K562 (cell line): ENCODE measurements at regions not wholly inside any gene's neighbourhood (a gene's known extent, or its start where the extent isn't known, plus 50 kb on each side); places are given as distances from the start of the nearest gene placed in this dataset.

ENCODE experiments used
- ATAC-seq: fragments of 200-7000 bp; cut with Tn5 transposase; 3 replicates; pipeline ENCODE4 v1.9.1; 2020; ENCODE audit warnings: moderate library complexity
- BruUV-seq: library from RNA; stranded (reverse); fragments of 400-500 nt; replicated peaks from 2 replicates; lab custom pipeline; 2021; lab: Mats Ljungman, UMichigan
- CTCF ChIA-PET: fragments of 300-600 bp; formaldehyde crosslinking; extraction: SDS; loops from one replicate; lab custom pipeline; 2021; ENCODE audit warnings: low intra/inter-chr PET ratio; lab: Yijun Ruan, JAX
- POLR2A ChIA-PET: fragments of 300-600, 350-650 bp; sonication (Branson Sonifier 250); formaldehyde crosslinking; extraction: SDS; loops from one replicate; lab custom pipeline; 2021; ENCODE audit warnings: antibody characterized with exemption, inconsistent platforms; lab: Yijun Ruan, JAX
- DNase-seq, 4 experiments: peaks; one replicate each; pipeline versions ENCODE4 v3.0.0 to v3.0.0-alpha.2; 2011 to 2018; ENCODE audit warnings: low spot score in 3 of 4, mixed read lengths in 3 of 4; ENCODE audit errors: extremely low read depth in 1 of 4
- FAIRE-seq: peaks from 2 replicates; lab custom pipeline; 2011; peaks lifted over from hg19 to GRCh38; lab: Jason Lieb, UNC
- H2AFZ ChIP-seq: 2 replicates; pipeline ENCODE4 v1.6.0; 2011; ENCODE audit warnings: low read depth, low read length, control low read depth, inconsistent platforms
- H3K27ac ChIP-seq: fragments of 200-600 bp; 3 replicates; pipeline ENCODE4 v1.8.0; 2011; ENCODE audit warnings: low read depth, mild to moderate bottlenecking, control low read depth, inconsistent platforms, low read length, moderate library complexity, mixed read lengths; ENCODE audit errors: extremely low read depth
- H3K27me3 ChIP-seq, 2 experiments: fragments of 300-600 bp in 1 of 2; 2 replicates in 1 of 2; 3 replicates in 1 of 2; pipeline versions ENCODE4 v1.6.0 to v1.8.0; 2011; ENCODE audit warnings: inconsistent platforms in 2 of 2, low read length in 2 of 2, mild to moderate bottlenecking in 1 of 2, mixed read lengths in 1 of 2, moderate library complexity in 1 of 2; ENCODE audit not compliant: control insufficient read depth in 2 of 2, insufficient read depth in 2 of 2
- H3K36me3 ChIP-seq: fragments of 300-600 bp; 3 replicates; pipeline ENCODE4 v1.8.0; 2011; ENCODE audit warnings: mild to moderate bottlenecking, low read length, inconsistent platforms; ENCODE audit not compliant: control insufficient read depth, insufficient read depth
- H3K4me1 ChIP-seq, 2 experiments: fragments of 200-600 bp in 1 of 2; replicated peaks in 1 of 2; 2 replicates in 1 of 2; 3 replicates in 1 of 2; pipeline versions ENCODE4 v1.5.1 to v1.8.0; 2011; ENCODE audit warnings: inconsistent platforms in 2 of 2, low read length in 2 of 2, mild to moderate bottlenecking in 1 of 2, mixed read lengths in 1 of 2, moderate library complexity in 1 of 2; ENCODE audit not compliant: control insufficient read depth in 2 of 2, insufficient read depth in 2 of 2
- H3K4me2 ChIP-seq: 2 replicates; pipeline ENCODE4 v1.6.1; 2011; ENCODE audit warnings: low read length, control low read depth, inconsistent platforms, mixed read lengths; ENCODE audit not compliant: insufficient read depth
- H3K4me3 ChIP-seq: fragments of 200-600 bp; sonication (generic), shearing (Covaris generic); 2 replicates; pipeline ENCODE4 v1.5.1; 2016; ENCODE audit warnings: control low read depth, inconsistent platforms
- H3K79me2 ChIP-seq: fragments of 200-600 bp; 3 replicates; pipeline ENCODE4 v1.8.0; 2011; ENCODE audit warnings: low read length, inconsistent platforms; ENCODE audit not compliant: control insufficient read depth, insufficient read depth
- H3K9ac ChIP-seq, 2 experiments: 2 replicates each; pipeline versions ENCODE4 v1.6.0 to v1.6.1; 2011; ENCODE audit warnings: low read depth in 2 of 2, low read length in 2 of 2, control low read depth in 1 of 2, inconsistent platforms in 1 of 2, mild to moderate bottlenecking in 1 of 2, mixed read lengths in 1 of 2; ENCODE audit not compliant: insufficient read depth in 1 of 2
- H3K9me1 ChIP-seq: one replicate; pipeline ENCODE4 v1.6.0; 2011; ENCODE audit warnings: inconsistent platforms, mild to moderate bottlenecking, low read length, moderate library complexity; ENCODE audit not compliant: control insufficient read depth, insufficient read depth
- H3K9me3 ChIP-seq: replicated peaks from 2 replicates; pipeline ENCODE4 v1.5.1; 2011; ENCODE audit warnings: low read depth, low read length, inconsistent platforms; ENCODE audit not compliant: control insufficient read depth, insufficient read depth
- H4K20me1 ChIP-seq: replicated peaks from 2 replicates; pipeline ENCODE4 v1.6.1; 2011; ENCODE audit warnings: low read length, inconsistent platforms, mixed read lengths; ENCODE audit not compliant: control insufficient read depth, insufficient read depth
- HDAC3 ChIP-seq: fragments of 450-650 bp; IDR thresholded peaks from 2 replicates; pipeline ENCODE4 v1.6.1; 2018; ENCODE audit warnings: borderline replicate concordance, mild to moderate bottlenecking, moderate library complexity; ENCODE audit not compliant: partially characterized antibody
- HNRNPK ChIP-seq: fragments of 200-400 bp; formaldehyde crosslinking; IDR thresholded peaks from one replicate; pipeline ENCODE4 v1.6.1; 2018; ENCODE audit warnings: mild to moderate bottlenecking, low read depth, low read length; ENCODE audit not compliant: poor library complexity, severe bottlenecking
- HOXB6 ChIP-seq: fragments of 250-450 bp; sonication (Bioruptor Pico); IDR thresholded peaks from 2 replicates; pipeline ENCODE4 v1.5.1; 2022; ENCODE audit warnings: mild to moderate bottlenecking, borderline replicate concordance
- ILF3 ChIP-seq: fragments of 450-650 bp; IDR thresholded peaks from 2 replicates; pipeline ENCODE4 v1.6.1; 2018; ENCODE audit warnings: antibody characterized with exemption, mild to moderate bottlenecking, moderate library complexity, borderline replicate concordance
- KAT2B ChIP-seq: IDR thresholded peaks from one replicate; pipeline ENCODE4 v1.6.1; 2012; ENCODE audit warnings: low read depth, mild to moderate bottlenecking, control low read depth, inconsistent platforms, low read length, moderate library complexity
- KDM2B ChIP-seq: fragments of 250-450 bp; sonication (Bioruptor Pico); IDR thresholded peaks from 2 replicates; pipeline ENCODE4 v1.8.0; 2021; ENCODE audit warnings: mild to moderate bottlenecking, moderate library complexity
- MCM5 ChIP-seq: fragments of 450-650 bp; IDR thresholded peaks from 2 replicates; pipeline ENCODE4 v1.6.1; 2016; ENCODE audit warnings: low read depth
- MTF1 ChIP-seq: fragments of 250-450 bp; sonication (Bioruptor Pico); IDR thresholded peaks from 2 replicates; pipeline ENCODE4 v1.9.0; 2021; ENCODE audit warnings: moderate library complexity, mild to moderate bottlenecking, inconsistent platforms, borderline replicate concordance
- ZC3H11A ChIP-seq: IDR thresholded peaks from 2 replicates; pipeline ENCODE4 v1.6.1; 2012; ENCODE audit warnings: low read depth, low read length, improper control_type of control experiment
- ZKSCAN3 ChIP-seq: fragments of 250-450 bp; sonication (Bioruptor Pico); IDR thresholded peaks from 2 replicates; pipeline ENCODE4 v1.4.0; 2020
- ZNF395 ChIP-seq: fragments of 200-800 bp; sonication (Bioruptor generic); IDR thresholded peaks from 2 replicates; pipeline ENCODE4 v1.6.1; 2017; ENCODE audit warnings: missing genetic modification characterization, missing compliant biosample characterization
- ZNF668 ChIP-seq: fragments of 250-450 bp; sonication (Bioruptor Pico); IDR thresholded peaks from 2 replicates; pipeline ENCODE4 v1.8.0; 2022; ENCODE audit warnings: mild to moderate bottlenecking, inconsistent platforms
- WGBS: fragments of 100-300 bp; shearing (Covaris generic); methylation state at CpG from one replicate; pipeline ENCODE4 v1.1.6; 2016; ENCODE audit warnings: low coverage, mixed read lengths; ENCODE audit not compliant: insufficient coverage; ENCODE audit errors: missing lambda C conversion rate; 5-methylcytosine and 5-hydroxymethylcytosine counted together
- in situ Hi-C: fragments of 300-500 bp; cut with MboI; formaldehyde crosslinking; loops from 4 replicates; pipeline ENCODE4 v1.15.0; 2018; ENCODE audit warnings: inconsistent platforms, mixed read lengths
- intact Hi-C: fragments of 100-400 bp; cut with micrococcal nuclease; formaldehyde crosslinking; loops from 2 replicates; pipeline ENCODE4 v1.14.2; 2022

- TF ChIP-seq ZNF395 (CRISPR knock-in tag) = no peak
- no peak for TF ChIP-seq HOXB6
- no peak for TF ChIP-seq ZKSCAN3 (CRISPR knock-in tag)
- TF ChIP-seq ILF3 = no peak
- TF ChIP-seq ZC3H11A = no peak
- no peak for TF ChIP-seq ZNF668
- no peak for TF ChIP-seq KDM2B (CRISPR knock-in tag)
- no peak for TF ChIP-seq MCM5
- no peak for TF ChIP-seq HDAC3
- no peak for TF ChIP-seq MTF1 (CRISPR knock-in tag)
These were observed 670.0 kb upstream of the CDH2 start (continued) for GRCh38 chr18:28846958-28847357.

- H3K9ac ChIP-seq = no peak overlapping the region
- CTCF ChIA-PET = no interaction called here
- no peaks in the 10 kb centered on the region for H3K36me3 ChIP-seq
- no peaks in the 10 kb centered on the region for H3K4me1 ChIP-seq
- no peak for DNase-seq
- in situ Hi-C loops (no loop called here), intact Hi-C loops (no loop called here)
- H3K9me3 ChIP-seq = no peaks in the 10 kb centered on the region
- H2AFZ ChIP-seq = no peak overlapping the region
- no peak overlapping the region for H3K4me2 ChIP-seq
- 0% methylated on average over 2 of the region's 2 CpGs for WGBS
- no peak overlapping the region for H3K27ac ChIP-seq
- TF ChIP-seq KAT2B (no peak), HNRNPK (peak; percentile 76)
- no TSS peak for BruUV-seq
- no peak for ATAC-seq
- no peaks in the 10 kb centered on the region for H3K27me3 ChIP-seq
- H3K4me3 ChIP-seq = no peak overlapping the region
- no peaks in the 10 kb centered on the region for H3K79me2 ChIP-seq
- FAIRE-seq = no peak
- no peaks in the 10 kb centered on the region for H3K9me1 ChIP-seq
- POLR2A ChIA-PET = no interaction called here
- no peaks in the 10 kb centered on the region for H4K20me1 ChIP-seq
These were observed 660.2 kb upstream of the CDH2 start for GRCh38 chr18:28837100-28837499.
